Dedifferentiated amniotic fluid mesenchymal stem cell (primary cell): ENCODE measurements at regions not wholly inside any gene's neighbourhood (a gene's known extent, or its start where the extent isn't known, plus 50 kb on each side); places are given as distances from the start of the nearest gene placed in this dataset.
"Not testable (repeated sequence)": the region's sequence is repeated elsewhere in the genome, so short reads cannot be mapped to it uniquely, and the experiment has no call there.

Experiments used
- DNase-seq: peaks from one replicate; pipeline ENCODE4 v3.0.0-alpha.2; 2016; ENCODE audit errors: extremely low spot score

- DNase-seq, result no peak
Measured at GRCh38 chr12:32010631-32011336, 51.6 kb downstream of the RESF1 start.

- no peak for DNase-seq
Measured at GRCh38 chr12:32012249-32012785, 53.1 kb downstream of the RESF1 start.

GRCh38 chr12:32015036-32015435 lies 55.8 kb downstream of the RESF1 start:
- no peak for DNase-seq

- DNase-seq, result no peak
Measured at GRCh38 chr12:32016680-32017482, 57.7 kb downstream of the RESF1 start.

GRCh38 chr12:32021346-32021773 lies 62.1 kb downstream of the RESF1 start:
- DNase-seq, result no peak

GRCh38 chr12:32022387-32022786 lies 63.2 kb downstream of the RESF1 start:
- not testable (repeated sequence) for DNase-seq

GRCh38 chr12:32023861-32024260 lies 64.6 kb downstream of the RESF1 start:
- DNase-seq, result not testable (repeated sequence)

- no peak for DNase-seq
Measured at GRCh38 chr12:32024884-32025592, 65.8 kb downstream of the RESF1 start.

- DNase-seq, result no peak
Measured at GRCh38 chr12:32025906-32026305, 66.7 kb downstream of the RESF1 start.

GRCh38 chr12:32027684-32028365 lies 68.6 kb downstream of the RESF1 start:
- no peak for DNase-seq

GRCh38 chr12:32030151-32030550 lies 70.9 kb downstream of the RESF1 start:
- no peak for DNase-seq

GRCh38 chr12:32030676-32031075 lies 71.5 kb downstream of the RESF1 start:
- no peak for DNase-seq

- no peak for DNase-seq
Measured at GRCh38 chr12:32031109-32031508, 71.9 kb downstream of the RESF1 start.

GRCh38 chr12:32032205-32032810 lies 73.1 kb downstream of the RESF1 start:
- DNase-seq, result no peak

- no peak for DNase-seq
Measured at GRCh38 chr12:32033406-32033805, 73.2 kb upstream of the BICD1 start.

- no peak for DNase-seq
Measured at GRCh38 chr12:32034045-32034444, 72.6 kb upstream of the BICD1 start.

- no peak for DNase-seq
Measured at GRCh38 chr12:32036477-32037263, 70.0 kb upstream of the BICD1 start.

GRCh38 chr12:32039347-32039746 lies 67.3 kb upstream of the BICD1 start:
- DNase-seq, result no peak

- no peak for DNase-seq
Measured at GRCh38 chr12:32039917-32040575, 66.6 kb upstream of the BICD1 start.
